B cell (primary cell): ENCODE measurements at regions not wholly inside any gene's neighbourhood (a gene's known extent, or its start where the extent isn't known, plus 50 kb on each side); places are given as distances from the start of the nearest gene placed in this dataset.

ENCODE experiments used
- ATAC-seq: fragments of 200-7000 bp; cut with Tn5 transposase; one replicate; pipeline ENCODE4 v1.10.0; 2021; ENCODE audit warnings: low read depth, mild to moderate bottlenecking, moderate number of reproducible peaks, moderate library complexity
- CTCF ChIA-PET: fragments of 350-600 bp; sonication (Branson Sonifier 250); formaldehyde crosslinking; loops from one replicate; lab custom pipeline; 2021; ENCODE audit warnings: antibody characterized with exemption, inconsistent platforms; lab: Charles Lee
- POLR2A ChIA-PET: fragments of 350-600 bp; sonication (Branson Sonifier 250); formaldehyde crosslinking; loops from one replicate; lab custom pipeline; 2021; ENCODE audit warnings: antibody characterized with exemption; lab: Charles Lee
- DNase-seq: peaks from one replicate; pipeline ENCODE4 v3.0.0; 2013
- H2AFZ ChIP-seq: 2 replicates; pipeline ENCODE4 v1.6.1; 2012; ENCODE audit warnings: mild to moderate bottlenecking, low read depth, low read length; ENCODE audit not compliant: insufficient read depth, poor library complexity, severe bottlenecking
- H3K27ac ChIP-seq, 2 donors: 1 replicate in 1 of 2; 2 replicates in 1 of 2; pipeline ENCODE4 v1.5.1; 2012 to 2013; ENCODE audit warnings: low read length in 2 of 2, mild to moderate bottlenecking in 2 of 2, moderate library complexity in 1 of 2
- H3K27me3 ChIP-seq, 4 experiments: fragments of 200-600 bp in 1 of 4; sonication (generic) in 1 of 4; replicated peaks in 1 of 4; 1 replicate in 2 of 4; 2 replicates in 2 of 4; pipeline versions ENCODE4 v1.6.1 to v1.7.0; 2013 to 2016; ENCODE audit warnings: low read length in 3 of 4, mild to moderate bottlenecking in 2 of 4, mixed read lengths in 1 of 4, moderate library complexity in 1 of 4; ENCODE audit not compliant: insufficient read depth in 4 of 4, control insufficient read depth in 3 of 4; ENCODE audit errors: control extremely low read depth in 1 of 4
- H3K36me3 ChIP-seq, 2 experiments: replicated peaks in 1 of 2; 1 replicate in 1 of 2; 2 replicates in 1 of 2; pipeline versions ENCODE4 v1.6.1 to v1.7.1; 2013; ENCODE audit warnings: low read length in 1 of 2; ENCODE audit not compliant: insufficient read depth in 2 of 2, control insufficient read depth in 1 of 2; ENCODE audit errors: control extremely low read depth in 1 of 2, extremely low read depth in 1 of 2
- H3K4me1 ChIP-seq, 2 donors: fragments of 200-600 bp in 1 of 2; sonication (generic) in 1 of 2; 1 replicate in 1 of 2; 2 replicates in 1 of 2; pipeline versions ENCODE4 v1.5.1 to v1.6.1; 2013 to 2017; ENCODE audit warnings: low read length in 2 of 2; ENCODE audit not compliant: control insufficient read depth in 2 of 2, insufficient read depth in 2 of 2
- H3K4me2 ChIP-seq: replicated peaks from 2 replicates; pipeline ENCODE3; 2012; ENCODE audit warnings: mild to moderate bottlenecking, low read depth, low read length; ENCODE audit not compliant: poor library complexity, severe bottlenecking
- H3K4me3 ChIP-seq, 5 experiments: fragments of 200-600 bp in 1 of 5; sonication (generic) in 1 of 5; 1 replicate in 3 of 5; 2 replicates in 2 of 5; pipeline versions ENCODE4 v1.5.1 to v1.7.0; 2011 to 2016; ENCODE audit warnings: low read length in 4 of 5, mild to moderate bottlenecking in 4 of 5, low read depth in 2 of 5, control low read depth in 1 of 5, moderate library complexity in 1 of 5; ENCODE audit not compliant: insufficient read depth in 1 of 5; ENCODE audit errors: control extremely low read depth in 1 of 5, extremely low read depth in 1 of 5
- H3K79me2 ChIP-seq: fragments of 200-600 bp; sonication (generic); one replicate; pipeline ENCODE4 v1.6.0; 2016; ENCODE audit warnings: low read length; ENCODE audit not compliant: control insufficient read depth, insufficient read depth
- H3K9ac ChIP-seq: fragments of 200-600 bp; sonication (generic); 2 replicates; pipeline ENCODE4 v1.6.1; 2017; ENCODE audit warnings: mild to moderate bottlenecking, low read length, moderate library complexity
- H3K9me3 ChIP-seq, 3 donors: one replicate each; pipeline versions ENCODE4 v1.6.1 to v1.7.1; 2013; ENCODE audit warnings: low read length in 2 of 3; ENCODE audit not compliant: control insufficient read depth in 2 of 3, insufficient read depth in 1 of 3; ENCODE audit errors: control extremely low read depth in 1 of 3
- H4K20me1 ChIP-seq: 2 replicates; pipeline ENCODE4 v1.6.0; 2012; ENCODE audit warnings: mild to moderate bottlenecking, low read length; ENCODE audit not compliant: insufficient read depth, control insufficient read depth, poor library complexity, severe bottlenecking
- H3K27ac Mint-ChIP-seq: one replicate; pipeline ENCODE4 v1.8.0; 2021; ENCODE audit warnings: mixed read lengths
- H3K27me3 Mint-ChIP-seq: one replicate; pipeline ENCODE4 v1.8.0; 2021; ENCODE audit warnings: mixed read lengths
- H3K4me1 Mint-ChIP-seq: one replicate; pipeline ENCODE4 v1.8.0; 2021; ENCODE audit warnings: mixed read lengths
- H3K4me3 Mint-ChIP-seq: one replicate; pipeline ENCODE4 v1.8.0; 2021; ENCODE audit warnings: mixed read lengths
- H3K9me3 Mint-ChIP-seq: one replicate; pipeline ENCODE4 v1.8.0; 2022; ENCODE audit warnings: mixed read lengths; ENCODE audit not compliant: insufficient read depth
- WGBS: methylation state at CpG from one replicate; pipeline ENCODE4 v1.1.5; 2013; ENCODE audit warnings: missing lambda C conversion rate; ENCODE audit not compliant: insufficient coverage; 5-methylcytosine and 5-hydroxymethylcytosine counted together
- intact Hi-C: fragments of 100-400 bp; cut with micrococcal nuclease; formaldehyde crosslinking; loops from one replicate; pipeline ENCODE4 v1.10.0; 2022
- TF ChIP-seq, protein P1 (sequence below): fragments of 200-600 bp; IDR thresholded peaks from one replicate; pipeline ENCODE4 v1.8.0; 2022; ENCODE audit warnings: antibody characterized with exemption, mild to moderate bottlenecking

DNA sequence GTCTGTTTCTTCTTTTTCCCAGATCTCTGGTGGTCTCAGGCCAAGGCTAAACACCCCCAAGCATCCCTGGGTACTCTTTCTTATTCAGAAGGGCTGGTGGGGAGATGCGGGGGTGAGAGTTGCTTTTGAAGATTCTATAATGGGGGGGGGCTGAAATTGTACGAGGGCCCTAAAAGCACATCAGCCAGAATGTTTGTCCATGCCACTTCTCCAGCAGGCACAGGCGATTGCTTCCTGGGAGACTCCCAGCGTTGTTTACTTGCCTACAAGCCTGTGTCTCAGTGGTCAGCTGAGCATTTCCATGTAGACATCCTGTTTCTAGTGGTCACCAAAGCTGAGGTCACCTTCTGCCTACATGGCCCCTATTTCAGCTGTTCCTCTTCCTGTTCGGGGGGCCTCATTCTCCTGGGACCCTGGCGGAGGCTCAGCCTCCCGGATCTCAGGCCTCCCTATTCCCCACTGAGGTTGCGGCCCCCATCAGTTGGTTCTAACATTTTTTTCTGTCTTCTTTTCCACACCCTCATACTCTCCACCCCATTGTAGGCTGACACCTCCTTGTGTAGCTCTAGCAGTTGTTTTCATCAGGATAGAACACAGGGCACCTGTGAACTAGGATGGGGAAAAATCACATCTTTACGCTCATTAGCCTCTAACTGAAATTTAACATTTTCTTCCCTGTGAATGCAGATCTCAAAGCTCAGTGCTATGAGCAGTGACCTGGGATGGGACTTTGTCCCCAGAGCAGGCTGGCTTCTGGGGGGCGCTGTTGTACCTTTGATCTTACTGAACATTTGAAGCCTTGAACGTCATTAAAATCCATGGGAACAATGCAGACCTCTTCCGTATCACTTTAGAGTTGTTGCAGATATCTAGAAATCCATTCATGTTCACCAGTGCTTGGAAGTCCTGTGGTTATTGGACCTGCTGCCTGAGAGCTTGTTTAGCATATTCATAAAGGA is 286.5 kb downstream of the GLRX3 start:
- WGBS = 76% methylated on average over 9 of the region's 12 CpGs
- intact Hi-C loops = no loop called here
- H3K9me3 ChIP-seq = peaks cover 0 to 28% (median 0%) of the 10 kb centered on the region in 3 donors

More for the DNA sequence above, 286.5 kb downstream of the GLRX3 start:
- ATAC-seq = no peak
- Histone ChIP-seq H3K4me2 (no peak overlapping the region), H3K36me3 (no peaks in the 10 kb centered on the region), H3K79me2 (no peaks in the 10 kb centered on the region), H3K27me3 (no peaks in the 10 kb centered on the region), H3K4me1 (no peaks in the 10 kb centered on the region), H3K9ac (no peak overlapping the region), H3K4me3 (no peak overlapping the region), H3K27ac (no peak overlapping the region), H2AFZ (no peak overlapping the region), H4K20me1 (no peaks in the 10 kb centered on the region)
- Mint-ChIP-seq H3K4me3 (no peak overlapping the region), H3K4me1 (no peaks in the 10 kb centered on the region), H3K27ac (no peak overlapping the region), H3K9me3 (no peaks in the 10 kb centered on the region), H3K27me3 (no peaks in the 10 kb centered on the region)
- DNase-seq = no peak
- POLR2A ChIA-PET = no interaction called here
- CTCF ChIA-PET = no interaction called here
- TF ChIP-seq, protein P1, sequence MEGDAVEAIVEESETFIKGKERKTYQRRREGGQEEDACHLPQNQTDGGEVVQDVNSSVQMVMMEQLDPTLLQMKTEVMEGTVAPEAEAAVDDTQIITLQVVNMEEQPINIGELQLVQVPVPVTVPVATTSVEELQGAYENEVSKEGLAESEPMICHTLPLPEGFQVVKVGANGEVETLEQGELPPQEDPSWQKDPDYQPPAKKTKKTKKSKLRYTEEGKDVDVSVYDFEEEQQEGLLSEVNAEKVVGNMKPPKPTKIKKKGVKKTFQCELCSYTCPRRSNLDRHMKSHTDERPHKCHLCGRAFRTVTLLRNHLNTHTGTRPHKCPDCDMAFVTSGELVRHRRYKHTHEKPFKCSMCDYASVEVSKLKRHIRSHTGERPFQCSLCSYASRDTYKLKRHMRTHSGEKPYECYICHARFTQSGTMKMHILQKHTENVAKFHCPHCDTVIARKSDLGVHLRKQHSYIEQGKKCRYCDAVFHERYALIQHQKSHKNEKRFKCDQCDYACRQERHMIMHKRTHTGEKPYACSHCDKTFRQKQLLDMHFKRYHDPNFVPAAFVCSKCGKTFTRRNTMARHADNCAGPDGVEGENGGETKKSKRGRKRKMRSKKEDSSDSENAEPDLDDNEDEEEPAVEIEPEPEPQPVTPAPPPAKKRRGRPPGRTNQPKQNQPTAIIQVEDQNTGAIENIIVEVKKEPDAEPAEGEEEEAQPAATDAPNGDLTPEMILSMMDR = no peak
